ENCODE measurements at regions not wholly inside any gene's neighbourhood (a gene's known extent, or its start where the extent isn't known, plus 50 kb on each side); places are given as distances from the start of the nearest gene placed in this dataset.

GRCh38 chr9:10899509-10899908 lies 286.7 kb upstream of the PTPRD start:
- no peak for TF ChIP-seq CTCF (IDR thresholded peaks at IDR 0.05)
- H3K36me3 Mint-ChIP-seq = peaks cover 10% of the 10 kb centered on the region

GRCh38 chr9:10903969-10904368 lies 291.2 kb upstream of the PTPRD start:
- peaks cover 12% of the 10 kb centered on the region for H3K36me3 Mint-ChIP-seq
- Histone ChIP-seq H3K9me3 (ENCODE audit: control insufficient read depth, insufficient read depth, low read length) (peaks cover 7% of the 10 kb centered on the region), H3K4me3 (ENCODE audit: low read length) (no peak overlapping the region), H3K27me3 (ENCODE audit: control insufficient read depth, insufficient read depth, low read length) (no peaks in the 10 kb centered on the region), H3K27ac (ENCODE audit: low read length) (no peak overlapping the region), H3K36me3 (ENCODE audit: control insufficient read depth, insufficient read depth, low read length) (no peaks in the 10 kb centered on the region), H3K4me1 (ENCODE audit: control insufficient read depth, insufficient read depth, low read length) (no peaks in the 10 kb centered on the region)
- DNase-seq (no peak), ATAC-seq (no peak)
- no peaks in the 10 kb centered on the region for H3K27me3 Mint-ChIP-seq (ENCODE audit: low read depth in 2 of 2)
- intact Hi-C loops (cut with micrococcal nuclease) = no loop called here
- H3K27ac Mint-ChIP-seq = no peak overlapping the region
- WGBS (ENCODE audit: insufficient coverage) = 63% methylated on average over 1 of the region's 1 CpG
- no peaks in the 10 kb centered on the region for H3K4me1 Mint-ChIP-seq
- TF ChIP-seq CTCF (IDR thresholded peaks at IDR 0.05) = no peak
- no peak overlapping the region for H3K4me3 Mint-ChIP-seq
- H3K9me3 Mint-ChIP-seq = peaks cover 14% of the 10 kb centered on the region in 2 donors

More at GRCh38 chr9:10899509-10899908, 286.7 kb upstream of the PTPRD start:
- 64% methylated on average over 3 of the region's 3 CpGs for WGBS (ENCODE audit: insufficient coverage)
- DNase-seq (no peak), ATAC-seq (no peak)
- Histone ChIP-seq H3K27me3 (ENCODE audit: control insufficient read depth, insufficient read depth, low read length) (no peaks in the 10 kb centered on the region), H3K36me3 (ENCODE audit: control insufficient read depth, insufficient read depth, low read length) (no peaks in the 10 kb centered on the region), H3K4me3 (ENCODE audit: low read length) (no peak overlapping the region), H3K27ac (ENCODE audit: low read length) (no peak overlapping the region), H3K9me3 (ENCODE audit: control insufficient read depth, insufficient read depth, low read length) (peaks cover 8% of the 10 kb centered on the region), H3K4me1 (ENCODE audit: control insufficient read depth, insufficient read depth, low read length) (no peaks in the 10 kb centered on the region)
- Mint-ChIP-seq H3K9me3 (peaks cover 12 to 14% of the 10 kb centered on the region in 2 donors), H3K27ac (no peak overlapping the region), H3K27me3 (ENCODE audit: low read depth in 2 of 2) (no peaks in the 10 kb centered on the region), H3K4me1 (no peaks in the 10 kb centered on the region), H3K4me3 (no peak overlapping the region)
- intact Hi-C loops (cut with micrococcal nuclease) = no loop called here

- ATAC-seq = no peak
- H3K4me3 ChIP-seq (ENCODE audit: low read length) = no peak overlapping the region
- peaks cover 17% of the 10 kb centered on the region for H3K36me3 Mint-ChIP-seq
Observed at GRCh38 chr9:10910779-10911178, 298.0 kb upstream of the PTPRD start.

More at GRCh38 chr9:10910779-10911178, 298.0 kb upstream of the PTPRD start:
- Histone ChIP-seq H3K9me3 (ENCODE audit: control insufficient read depth, insufficient read depth, low read length) (peaks cover 21% of the 10 kb centered on the region), H3K27ac (ENCODE audit: low read length) (no peak overlapping the region), H3K27me3 (ENCODE audit: control insufficient read depth, insufficient read depth, low read length) (no peaks in the 10 kb centered on the region), H3K4me1 (ENCODE audit: control insufficient read depth, insufficient read depth, low read length) (no peaks in the 10 kb centered on the region), H3K36me3 (ENCODE audit: control insufficient read depth, insufficient read depth, low read length) (no peaks in the 10 kb centered on the region)
- DNase-seq = no peak
- Mint-ChIP-seq H3K4me1 (no peaks in the 10 kb centered on the region), H3K27ac (no peak overlapping the region), H3K27me3 (ENCODE audit: low read depth in 2 of 2) (no peaks in the 10 kb centered on the region), H3K9me3 (peaks cover 18 to 23% of the 10 kb centered on the region in 2 donors), H3K4me3 (no peak overlapping the region)
- no peak for TF ChIP-seq CTCF (IDR thresholded peaks at IDR 0.05)
- WGBS (ENCODE audit: insufficient coverage) = 93% methylated on average over 25 of the region's 25 CpGs
- intact Hi-C loops (cut with micrococcal nuclease) = no loop called here
